ENCODE measurements at regions not wholly inside any gene's neighbourhood (a gene's known extent, or its start where the extent isn't known, plus 50 kb on each side); places are given as distances from the start of the nearest gene placed in this dataset.

DNA sequence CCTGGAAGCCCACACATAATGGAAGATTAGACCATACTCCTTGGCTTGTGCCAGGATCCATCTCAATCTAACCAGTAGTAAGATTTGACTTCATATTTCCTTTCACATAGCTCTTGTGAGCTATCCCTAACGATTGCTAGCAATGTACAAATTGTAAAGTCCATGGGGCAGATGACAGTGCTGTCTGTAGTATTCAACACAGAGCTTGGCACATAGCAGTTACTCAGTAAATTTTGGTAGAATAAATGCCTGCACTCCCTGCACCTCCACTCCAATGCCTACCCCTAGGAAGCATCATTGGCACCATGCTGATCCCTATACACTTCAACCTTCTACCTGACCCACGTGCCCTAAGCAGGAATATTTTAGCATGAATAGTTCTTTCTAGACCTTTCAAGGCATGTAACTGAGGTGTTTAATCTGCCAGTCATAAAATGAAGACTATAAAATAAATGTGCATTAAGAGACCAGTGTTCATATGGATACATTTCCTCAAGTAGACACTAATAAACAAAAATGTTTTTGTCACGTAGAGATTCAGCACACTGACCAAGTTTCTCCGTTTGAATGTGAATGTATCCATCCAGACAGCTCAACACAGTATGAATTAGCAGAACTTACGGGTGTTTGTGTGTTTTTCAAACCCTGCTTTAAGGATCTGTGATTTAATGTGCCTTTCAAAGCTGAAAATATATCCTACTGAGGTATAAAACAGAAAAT is 98.8 kb downstream of the BMP4 start (continued):
- TF ChIP-seq, protein P1, sequence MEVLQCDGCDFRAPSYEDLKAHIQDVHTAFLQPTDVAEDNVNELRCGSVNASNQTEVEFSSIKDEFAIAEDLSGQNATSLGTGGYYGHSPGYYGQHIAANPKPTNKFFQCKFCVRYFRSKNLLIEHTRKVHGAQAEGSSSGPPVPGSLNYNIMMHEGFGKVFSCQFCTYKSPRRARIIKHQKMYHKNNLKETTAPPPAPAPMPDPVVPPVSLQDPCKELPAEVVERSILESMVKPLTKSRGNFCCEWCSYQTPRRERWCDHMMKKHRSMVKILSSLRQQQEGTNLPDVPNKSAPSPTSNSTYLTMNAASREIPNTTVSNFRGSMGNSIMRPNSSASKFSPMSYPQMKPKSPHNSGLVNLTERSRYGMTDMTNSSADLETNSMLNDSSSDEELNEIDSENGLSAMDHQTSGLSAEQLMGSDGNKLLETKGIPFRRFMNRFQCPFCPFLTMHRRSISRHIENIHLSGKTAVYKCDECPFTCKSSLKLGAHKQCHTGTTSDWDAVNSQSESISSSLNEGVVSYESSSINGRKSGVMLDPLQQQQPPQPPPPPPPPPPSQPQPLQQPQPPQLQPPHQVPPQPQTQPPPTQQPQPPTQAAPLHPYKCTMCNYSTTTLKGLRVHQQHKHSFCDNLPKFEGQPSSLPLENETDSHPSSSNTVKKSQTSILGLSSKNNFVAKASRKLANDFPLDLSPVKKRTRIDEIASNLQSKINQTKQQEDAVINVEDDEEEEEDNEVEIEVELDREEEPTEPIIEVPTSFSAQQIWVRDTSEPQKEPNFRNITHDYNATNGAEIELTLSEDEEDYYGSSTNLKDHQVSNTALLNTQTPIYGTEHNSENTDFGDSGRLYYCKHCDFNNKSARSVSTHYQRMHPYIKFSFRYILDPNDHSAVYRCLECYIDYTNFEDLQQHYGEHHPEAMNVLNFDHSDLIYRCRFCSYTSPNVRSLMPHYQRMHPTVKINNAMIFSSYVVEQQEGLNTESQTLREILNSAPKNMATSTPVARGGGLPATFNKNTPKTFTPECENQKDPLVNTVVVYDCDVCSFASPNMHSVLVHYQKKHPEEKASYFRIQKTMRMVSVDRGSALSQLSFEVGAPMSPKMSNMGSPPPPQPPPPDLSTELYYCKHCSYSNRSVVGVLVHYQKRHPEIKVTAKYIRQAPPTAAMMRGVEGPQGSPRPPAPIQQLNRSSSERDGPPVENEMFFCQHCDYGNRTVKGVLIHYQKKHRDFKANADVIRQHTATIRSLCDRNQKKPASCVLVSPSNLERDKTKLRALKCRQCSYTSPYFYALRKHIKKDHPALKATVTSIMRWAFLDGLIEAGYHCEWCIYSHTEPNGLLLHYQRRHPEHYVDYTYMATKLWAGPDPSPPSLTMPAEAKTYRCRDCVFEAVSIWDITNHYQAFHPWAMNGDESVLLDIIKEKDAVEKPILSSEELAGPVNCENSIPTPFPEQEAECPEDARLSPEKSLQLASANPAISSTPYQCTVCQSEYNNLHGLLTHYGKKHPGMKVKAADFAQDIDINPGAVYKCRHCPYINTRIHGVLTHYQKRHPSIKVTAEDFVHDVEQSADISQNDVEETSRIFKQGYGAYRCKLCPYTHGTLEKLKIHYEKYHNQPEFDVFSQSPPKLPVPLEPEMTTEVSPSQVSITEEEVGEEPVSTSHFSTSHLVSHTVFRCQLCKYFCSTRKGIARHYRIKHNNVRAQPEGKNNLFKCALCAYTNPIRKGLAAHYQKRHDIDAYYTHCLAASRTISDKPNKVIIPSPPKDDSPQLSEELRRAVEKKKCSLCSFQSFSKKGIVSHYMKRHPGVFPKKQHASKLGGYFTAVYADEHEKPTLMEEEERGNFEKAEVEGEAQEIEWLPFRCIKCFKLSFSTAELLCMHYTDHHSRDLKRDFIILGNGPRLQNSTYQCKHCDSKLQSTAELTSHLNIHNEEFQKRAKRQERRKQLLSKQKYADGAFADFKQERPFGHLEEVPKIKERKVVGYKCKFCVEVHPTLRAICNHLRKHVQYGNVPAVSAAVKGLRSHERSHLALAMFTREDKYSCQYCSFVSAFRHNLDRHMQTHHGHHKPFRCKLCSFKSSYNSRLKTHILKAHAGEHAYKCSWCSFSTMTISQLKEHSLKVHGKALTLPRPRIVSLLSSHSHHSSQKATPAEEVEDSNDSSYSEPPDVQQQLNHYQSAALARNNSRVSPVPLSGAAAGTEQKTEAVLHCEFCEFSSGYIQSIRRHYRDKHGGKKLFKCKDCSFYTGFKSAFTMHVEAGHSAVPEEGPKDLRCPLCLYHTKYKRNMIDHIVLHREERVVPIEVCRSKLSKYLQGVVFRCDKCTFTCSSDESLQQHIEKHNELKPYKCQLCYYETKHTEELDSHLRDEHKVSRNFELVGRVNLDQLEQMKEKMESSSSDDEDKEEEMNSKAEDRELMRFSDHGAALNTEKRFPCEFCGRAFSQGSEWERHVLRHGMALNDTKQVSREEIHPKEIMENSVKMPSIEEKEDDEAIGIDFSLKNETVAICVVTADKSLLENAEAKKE (CRISPR knock-in tag; IDR thresholded peaks at IDR 0.05) = no peak

DNA sequence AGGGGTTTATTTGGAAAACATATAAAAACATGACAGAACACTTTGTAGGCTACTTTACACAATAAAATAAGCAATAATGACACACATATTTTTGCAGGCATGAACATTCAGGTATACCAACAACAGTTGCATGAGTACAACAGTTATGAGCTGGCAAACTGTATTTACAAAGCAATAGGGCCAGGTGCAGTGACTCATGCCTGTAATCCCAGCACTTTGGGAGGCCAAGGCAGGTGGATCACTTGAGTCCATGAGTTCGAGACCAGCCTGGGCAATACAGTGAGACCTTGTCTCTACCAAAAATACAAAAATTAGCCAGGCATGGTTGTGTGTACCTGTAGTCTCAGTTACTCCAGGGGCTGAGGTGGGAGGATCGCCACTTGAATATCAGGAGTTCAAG is 101.1 kb downstream of the BMP4 start:
- Mint-ChIP-seq H3K4me1 (peaks cover 13% of the 10 kb centered on the region), H3K27ac (no peak overlapping the region), H3K36me3 (ENCODE audit: low read depth) (no peaks in the 10 kb centered on the region), H3K4me3 (no peak overlapping the region), H3K27me3 (ENCODE audit: insufficient read depth, low read depth, poor library complexity) (no peaks in the 10 kb centered on the region), H3K9me3 (no peaks in the 10 kb centered on the region)
- Histone ChIP-seq H3K27ac (ENCODE audit: low read depth) (no peak overlapping the region), H3K9me2 (ENCODE audit: insufficient read depth) (no peaks in the 10 kb centered on the region), H3K4me3 (no peak overlapping the region), H3K27me3 (ENCODE audit: insufficient read depth) (no peaks in the 10 kb centered on the region), H4K20me1 (replicated peaks; ENCODE audit: insufficient read depth) (no peaks in the 10 kb centered on the region), H2AFZ (no peak overlapping the region), H3K36me3 (ENCODE audit: insufficient read depth) (no peaks in the 10 kb centered on the region), H3F3A (replicated peaks; ENCODE audit: low read depth) (no peaks in the 10 kb centered on the region), H3K79me2 (replicated peaks; ENCODE audit: insufficient read depth) (no peaks in the 10 kb centered on the region), H3K4me1 (ENCODE audit: insufficient read depth) (peaks cover 11% of the 10 kb centered on the region; the same call in 1 of the 2 replicates), H3K4me2 (no peak overlapping the region)
- TF ChIP-seq, protein P2, sequence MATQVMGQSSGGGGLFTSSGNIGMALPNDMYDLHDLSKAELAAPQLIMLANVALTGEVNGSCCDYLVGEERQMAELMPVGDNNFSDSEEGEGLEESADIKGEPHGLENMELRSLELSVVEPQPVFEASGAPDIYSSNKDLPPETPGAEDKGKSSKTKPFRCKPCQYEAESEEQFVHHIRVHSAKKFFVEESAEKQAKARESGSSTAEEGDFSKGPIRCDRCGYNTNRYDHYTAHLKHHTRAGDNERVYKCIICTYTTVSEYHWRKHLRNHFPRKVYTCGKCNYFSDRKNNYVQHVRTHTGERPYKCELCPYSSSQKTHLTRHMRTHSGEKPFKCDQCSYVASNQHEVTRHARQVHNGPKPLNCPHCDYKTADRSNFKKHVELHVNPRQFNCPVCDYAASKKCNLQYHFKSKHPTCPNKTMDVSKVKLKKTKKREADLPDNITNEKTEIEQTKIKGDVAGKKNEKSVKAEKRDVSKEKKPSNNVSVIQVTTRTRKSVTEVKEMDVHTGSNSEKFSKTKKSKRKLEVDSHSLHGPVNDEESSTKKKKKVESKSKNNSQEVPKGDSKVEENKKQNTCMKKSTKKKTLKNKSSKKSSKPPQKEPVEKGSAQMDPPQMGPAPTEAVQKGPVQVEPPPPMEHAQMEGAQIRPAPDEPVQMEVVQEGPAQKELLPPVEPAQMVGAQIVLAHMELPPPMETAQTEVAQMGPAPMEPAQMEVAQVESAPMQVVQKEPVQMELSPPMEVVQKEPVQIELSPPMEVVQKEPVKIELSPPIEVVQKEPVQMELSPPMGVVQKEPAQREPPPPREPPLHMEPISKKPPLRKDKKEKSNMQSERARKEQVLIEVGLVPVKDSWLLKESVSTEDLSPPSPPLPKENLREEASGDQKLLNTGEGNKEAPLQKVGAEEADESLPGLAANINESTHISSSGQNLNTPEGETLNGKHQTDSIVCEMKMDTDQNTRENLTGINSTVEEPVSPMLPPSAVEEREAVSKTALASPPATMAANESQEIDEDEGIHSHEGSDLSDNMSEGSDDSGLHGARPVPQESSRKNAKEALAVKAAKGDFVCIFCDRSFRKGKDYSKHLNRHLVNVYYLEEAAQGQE (IDR thresholded peaks at IDR 0.05; ENCODE audit: unreplicated experiment) = no peak
- no peak for TF ChIP-seq NANOG (IDR thresholded peaks at IDR 0.05; ENCODE audit: borderline replicate concordance)
- ATAC-seq (no peak), DNase-seq (ENCODE audit: low spot score) (no peak)

Measured in GM23338 (cell line).